ENCODE measurements at regions not wholly inside any gene's neighbourhood (a gene's known extent, or its start where the extent isn't known, plus 50 kb on each side); places are given as distances from the start of the nearest gene placed in this dataset.
"Not testable (repeated sequence)": the region's sequence is repeated elsewhere in the genome, so short reads cannot be mapped to it uniquely, and the experiment has no call there.

DNA sequence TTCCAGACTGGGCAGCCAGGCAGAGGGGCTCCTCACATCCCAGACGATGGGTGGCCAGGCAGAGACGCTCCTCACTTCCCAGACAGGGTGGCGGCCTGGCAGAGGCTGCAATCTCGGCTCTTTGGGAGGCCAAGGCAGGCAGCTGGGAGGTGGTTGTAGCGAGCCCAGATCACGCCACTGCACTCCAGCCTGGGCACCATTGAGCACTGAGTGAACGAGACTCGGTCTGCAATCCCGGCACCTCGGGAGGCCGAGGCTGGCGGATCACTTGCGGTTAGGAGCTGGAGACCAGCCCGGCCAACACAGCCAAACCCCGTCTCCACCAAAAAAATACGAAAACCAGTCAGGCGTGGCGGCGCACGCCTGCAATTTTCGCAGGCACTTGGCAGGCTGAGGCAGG lies 321.4 kb upstream of the SGCG start:
- H3K56ac ChIP-seq (ENCODE audit: extremely low read depth, insufficient read depth, low read length); H2AFZ ChIP-seq (replicated peaks; ENCODE audit: low read length, poor library complexity); in situ Hi-C loops (cut with MboI; ENCODE audit: low sequenced_read_pairs); H4K5ac ChIP-seq (ENCODE audit: low read depth, low read length); H3K4me1 ChIP-seq (ENCODE audit: control insufficient read depth, insufficient read depth, low read length); H2BK15ac ChIP-seq (ENCODE audit: low read depth, low read length); H3K9me3 ChIP-seq (ENCODE audit: control insufficient read depth, insufficient read depth, low read length); CTCF ChIA-PET; H2BK120ac ChIP-seq (ENCODE audit: low read depth, low read length); DNase-seq; H2BK5ac ChIP-seq (ENCODE audit: low read depth, low read length, poor library complexity, severe bottlenecking); POLR2A ChIA-PET (ENCODE audit: unreplicated experiment); H3K18ac ChIP-seq (ENCODE audit: low read depth, low read length); H3K4me2 ChIP-seq (ENCODE audit: low read depth, low read length); intact Hi-C loops (cut with micrococcal nuclease); H4K20me1 ChIP-seq (ENCODE audit: insufficient read depth, low read length); ATAC-seq (ENCODE audit: low read depth); H3K4ac ChIP-seq (ENCODE audit: low read depth, low read length); H4K8ac ChIP-seq (ENCODE audit: low read depth in 2 of 2, low read length in 2 of 2); H2BK20ac ChIP-seq (ENCODE audit: low read depth, low read length); H2AK9ac ChIP-seq (replicated peaks; ENCODE audit: low read depth, low read length, poor library complexity); H3K79me1 ChIP-seq (ENCODE audit: low read depth in 1 of 2, low read length in 2 of 2); H3K23ac ChIP-seq (ENCODE audit: low read depth, low read length); H3K27me3 ChIP-seq (ENCODE audit: control insufficient read depth, insufficient read depth, low read length); H3K36me3 ChIP-seq (ENCODE audit: control insufficient read depth, insufficient read depth, low read length); H2AK5ac ChIP-seq (ENCODE audit: low read depth, low read length); BruUV-seq (replicated peaks); H3K27ac ChIP-seq (ENCODE audit: insufficient read depth, low read length); H3K9me1 ChIP-seq (ENCODE audit: insufficient read depth, low read length); H3K9ac ChIP-seq (ENCODE audit: low read depth, low read length); H3K14ac ChIP-seq (replicated peaks; ENCODE audit: low read depth, low read length); H3K4me3 ChIP-seq (ENCODE audit: insufficient read depth, low read depth, low read length); dilution Hi-C loops (cut with HindIII; ENCODE audit: low sequenced_read_pairs, unreplicated experiment); H4K91ac ChIP-seq (ENCODE audit: insufficient read depth, low read depth, low read length): not testable (repeated sequence)
- no CpG with 5 or more reads among the region's 21 CpGs for WGBS, 2 experiments (ENCODE audit: extremely low coverage in 2 of 2, insufficient read length in 1 of 2)
